Stimulated activated CD8-positive, alpha-beta memory T cell treated with anti-CD3 and anti-CD28 coated beads, Interleukin-4, amount 100 ng/mL, for 48 hours (primary cell): ENCODE measurements at regions not wholly inside any gene's neighbourhood (a gene's known extent, or its start where the extent isn't known, plus 50 kb on each side); places are given as distances from the start of the nearest gene placed in this dataset.
"Not testable (repeated sequence)": the region's sequence is repeated elsewhere in the genome, so short reads cannot be mapped to it uniquely, and the experiment has no call there.

Experiments
- DNase-seq: peaks from one replicate; pipeline ENCODE4 v3.0.0-alpha.2; 2020

GRCh38 chr4:98828801-98829200 lies 100.1 kb downstream of the EIF4E start:
- DNase-seq = peak; percentile 40

GRCh38 chr4:98827661-98828060 lies 101.3 kb downstream of the EIF4E start:
- no peak for DNase-seq

GRCh38 chr4:98822144-98822543 lies 106.8 kb downstream of the EIF4E start:
- DNase-seq = no peak

- DNase-seq = not testable (repeated sequence)
Observed at GRCh38 chr4:98818116-98818515, 110.8 kb downstream of the EIF4E start.

GRCh38 chr4:98816816-98817215 lies 112.1 kb downstream of the EIF4E start:
- no peak for DNase-seq

GRCh38 chr4:98816386-98816785 lies 112.5 kb downstream of the EIF4E start:
- no peak for DNase-seq

GRCh38 chr4:98804403-98804802 lies 124.5 kb downstream of the EIF4E start:
- no peak for DNase-seq

GRCh38 chr4:98803251-98803650 lies 125.7 kb downstream of the EIF4E start:
- no peak for DNase-seq

GRCh38 chr4:98802770-98803198 lies 126.1 kb downstream of the EIF4E start:
- no peak for DNase-seq

- no peak for DNase-seq
Observed at GRCh38 chr4:98801259-98801725, 127.6 kb downstream of the EIF4E start.

GRCh38 chr4:98796991-98797390 lies 131.9 kb downstream of the EIF4E start:
- no peak for DNase-seq

- peak; percentile 52 for DNase-seq
Observed at GRCh38 chr4:98794565-98795205, 134.2 kb downstream of the EIF4E start.

- no peak for DNase-seq
Observed at GRCh38 chr4:98793658-98794057, 135.2 kb upstream of the TSPAN5 start.

- DNase-seq = no peak
Observed at GRCh38 chr4:98786866-98787265, 128.5 kb upstream of the TSPAN5 start.

GRCh38 chr4:98784947-98785706 lies 126.7 kb upstream of the TSPAN5 start:
- DNase-seq = no peak

- no peak for DNase-seq
Observed at GRCh38 chr4:98781641-98782357, 123.4 kb upstream of the TSPAN5 start.

- DNase-seq = no peak
Observed at GRCh38 chr4:98780926-98781325, 122.5 kb upstream of the TSPAN5 start.

GRCh38 chr4:98779088-98779487 lies 120.7 kb upstream of the TSPAN5 start:
- DNase-seq = no peak

- DNase-seq = no peak
Observed at GRCh38 chr4:98778206-98778605, 119.8 kb upstream of the TSPAN5 start.

GRCh38 chr4:98775672-98776071 lies 117.3 kb upstream of the TSPAN5 start:
- no peak for DNase-seq

GRCh38 chr4:98773638-98774037 lies 115.2 kb upstream of the TSPAN5 start:
- DNase-seq = no peak

GRCh38 chr4:98771959-98772632 lies 113.7 kb upstream of the TSPAN5 start:
- DNase-seq = no peak

GRCh38 chr4:98765771-98766170 lies 107.4 kb upstream of the TSPAN5 start:
- DNase-seq = no peak
